H1 (cell line): ENCODE measurements at regions not wholly inside any gene's neighbourhood (a gene's known extent, or its start where the extent isn't known, plus 50 kb on each side); places are given as distances from the start of the nearest gene placed in this dataset.

Experiments used
- CTCF ChIA-PET: fragments of 300-600 bp; sonication (Branson Sonifier 250); formaldehyde crosslinking; loops from one replicate; lab custom pipeline; 2021; ENCODE audit not compliant: partially characterized antibody; lab: Charles Lee
- POLR2A ChIA-PET: fragments of 300-600 bp; sonication (Branson Sonifier 250); formaldehyde crosslinking; loops from one replicate; lab custom pipeline; 2021; ENCODE audit warnings: inconsistent platforms; ENCODE audit not compliant: partially characterized antibody; lab: Charles Lee
- DNase-seq, 2 experiments: peaks; one replicate each; pipeline versions ENCODE4 v3.0.0 to v3.0.0-alpha.2; 2010 to 2022; ENCODE audit warnings: low spot score in 2 of 2, low read depth in 1 of 2, mixed read lengths in 1 of 2
- FAIRE-seq: peaks from 2 replicates; lab custom pipeline; 2011; peaks lifted over from hg19 to GRCh38; lab: Jason Lieb, UNC
- H2AFZ ChIP-seq: 2 replicates; pipeline ENCODE4 v1.8.1; 2012; ENCODE audit warnings: low read length, inconsistent platforms
- H2AK5ac ChIP-seq: 2 replicates; pipeline ENCODE4 v1.6.1; 2013; ENCODE audit warnings: low read depth, low read length
- H2BK120ac ChIP-seq: replicated peaks from 2 replicates; pipeline ENCODE3; 2013; ENCODE audit warnings: low read depth, low read length, inconsistent platforms
- H2BK12ac ChIP-seq: 2 replicates; pipeline ENCODE4 v1.6.1; 2013; ENCODE audit warnings: low read depth, low read length
- H2BK15ac ChIP-seq: 2 replicates; pipeline ENCODE4 v1.6.1; 2013; ENCODE audit warnings: low read length
- H2BK20ac ChIP-seq: 2 replicates; pipeline ENCODE4 v1.6.1; 2013; ENCODE audit warnings: low read length
- H2BK5ac ChIP-seq: 2 replicates; pipeline ENCODE4 v1.6.1; 2013; ENCODE audit warnings: low read depth, low read length
- H3K14ac ChIP-seq: 2 replicates; pipeline ENCODE4 v1.6.1; 2013; ENCODE audit warnings: inconsistent platforms; ENCODE audit not compliant: insufficient read length
- H3K18ac ChIP-seq: 2 replicates; pipeline ENCODE4 v1.6.1; 2013; ENCODE audit warnings: low read length; ENCODE audit errors: extremely low read depth
- H3K23ac ChIP-seq: 2 replicates; pipeline ENCODE4 v1.6.1; 2013; ENCODE audit warnings: inconsistent platforms; ENCODE audit not compliant: insufficient read length
- H3K23me2 ChIP-seq: 2 replicates; pipeline ENCODE4 v1.6.1; 2013; ENCODE audit warnings: low read depth, low read length
- H3K27ac ChIP-seq: 2 replicates; pipeline ENCODE4 v1.6.1; 2011; ENCODE audit warnings: low read depth, low read length, inconsistent platforms
- H3K27me3 ChIP-seq, 4 experiments: replicated peaks in 1 of 4; 1 replicate in 1 of 4; 2 replicates in 3 of 4; pipeline versions ENCODE4 v1.6.1 to v1.8.1; 2011 to 2013; ENCODE audit warnings: low read length in 3 of 4, mild to moderate bottlenecking in 3 of 4, inconsistent platforms in 2 of 4, mixed read lengths in 2 of 4, moderate library complexity in 1 of 4; ENCODE audit not compliant: control insufficient read depth in 3 of 4, insufficient read depth in 3 of 4; ENCODE audit errors: extremely low read depth in 1 of 4
- H3K36me3 ChIP-seq, 4 experiments: 2 replicates each; pipeline versions ENCODE4 v1.6.1 to v1.8.1; 2011 to 2013; ENCODE audit warnings: mild to moderate bottlenecking in 4 of 4, low read length in 3 of 4, moderate library complexity in 2 of 4, control low read depth in 1 of 4, inconsistent platforms in 1 of 4; ENCODE audit not compliant: insufficient read depth in 4 of 4, control insufficient read depth in 2 of 4
- H3K4ac ChIP-seq: replicated peaks from 2 replicates; pipeline ENCODE3; 2013; ENCODE audit warnings: low read length, low read depth, mixed read lengths, inconsistent platforms; ENCODE audit not compliant: insufficient read length
- H3K4me1 ChIP-seq, 4 experiments: replicated peaks in 1 of 4; 1 replicate in 1 of 4; 2 replicates in 3 of 4; pipeline versions ENCODE4 v1.6.1 to v1.8.1; 2011 to 2013; ENCODE audit warnings: low read length in 3 of 4, inconsistent platforms in 2 of 4, mixed read lengths in 1 of 4; ENCODE audit not compliant: insufficient read depth in 4 of 4, control insufficient read depth in 3 of 4
- H3K4me2 ChIP-seq, 2 experiments: 2 replicates each; pipeline versions ENCODE4 v1.6.1 to v1.8.1; 2011 to 2013; ENCODE audit warnings: low read depth in 2 of 2, low read length in 2 of 2, control low read depth in 1 of 2, inconsistent platforms in 1 of 2, mild to moderate bottlenecking in 1 of 2; ENCODE audit not compliant: insufficient read depth in 1 of 2
- H3K4me3 ChIP-seq, 4 experiments: fragments of 200-600, 300-600 bp in 1 of 4; sonication (generic), shearing (Covaris generic), sonication (Bioruptor Twin) in 1 of 4; 2 replicates each; pipeline versions ENCODE4 v1.5.1 to v1.8.1; 2011 to 2016; ENCODE audit warnings: low read length in 4 of 4, low read depth in 3 of 4, control low read depth in 2 of 4, inconsistent platforms in 2 of 4, mild to moderate bottlenecking in 2 of 4, mixed read lengths in 1 of 4, moderate library complexity in 1 of 4; ENCODE audit not compliant: insufficient read depth in 2 of 4; ENCODE audit errors: extremely low read depth in 1 of 4
- H3K56ac ChIP-seq: replicated peaks from 2 replicates; pipeline ENCODE3; 2013; ENCODE audit warnings: low read depth, mild to moderate bottlenecking, mixed read lengths, low read length, inconsistent platforms; ENCODE audit not compliant: insufficient read length
- H3K79me1 ChIP-seq: 2 replicates; pipeline ENCODE4 v1.6.1; 2013; ENCODE audit warnings: low read depth, low read length, control low read depth
- H3K79me2 ChIP-seq, 2 experiments: 2 replicates each; pipeline versions ENCODE4 v1.6.1 to v1.8.1; 2012 to 2013; ENCODE audit warnings: low read length in 2 of 2, mild to moderate bottlenecking in 2 of 2, inconsistent platforms in 1 of 2; ENCODE audit not compliant: insufficient read depth in 2 of 2, control insufficient read depth in 1 of 2
- H3K9ac ChIP-seq, 4 experiments: replicated peaks in 1 of 4; 1 replicate in 1 of 4; 2 replicates in 3 of 4; pipeline versions ENCODE4 v1.6.1 to v1.8.1; 2011 to 2013; ENCODE audit warnings: low read depth in 3 of 4, low read length in 3 of 4, control low read depth in 2 of 4, mild to moderate bottlenecking in 2 of 4, moderate library complexity in 2 of 4, inconsistent platforms in 1 of 4; ENCODE audit errors: extremely low read depth in 1 of 4
- H3K9me3 ChIP-seq, 2 experiments: 2 replicates each; pipeline versions ENCODE4 v1.6.1 to v1.8.1; 2012 to 2013; ENCODE audit warnings: mild to moderate bottlenecking in 2 of 2, moderate library complexity in 2 of 2, control low read depth in 1 of 2, inconsistent platforms in 1 of 2, low read depth in 1 of 2, low read length in 1 of 2, mixed read lengths in 1 of 2; ENCODE audit not compliant: insufficient read depth in 2 of 2
- H4K20me1 ChIP-seq, 2 experiments: replicated peaks in 1 of 2; 2 replicates each; pipeline versions ENCODE3 to v1.8.1; 2011 to 2013; ENCODE audit warnings: inconsistent platforms in 2 of 2, low read length in 2 of 2, mild to moderate bottlenecking in 1 of 2; ENCODE audit not compliant: insufficient read depth in 2 of 2, control insufficient read depth in 1 of 2
- H4K5ac ChIP-seq: 2 replicates; pipeline ENCODE4 v1.6.1; 2013; ENCODE audit warnings: low read length, low read depth, mixed read lengths, inconsistent platforms; ENCODE audit not compliant: insufficient read length
- H4K8ac ChIP-seq: 2 replicates; pipeline ENCODE4 v1.8.0; 2013; ENCODE audit warnings: mild to moderate bottlenecking, moderate library complexity, low read length, inconsistent platforms; ENCODE audit not compliant: insufficient read depth; ENCODE audit errors: extremely low read depth
- H4K91ac ChIP-seq: replicated peaks from 2 replicates; pipeline ENCODE3; 2013; ENCODE audit warnings: low read length, mixed read lengths, inconsistent platforms; ENCODE audit not compliant: insufficient read length
- EP300 ChIP-seq, 2 experiments: IDR thresholded peaks; 1 replicate in 1 of 2; 2 replicates in 1 of 2; pipeline ENCODE4 v1.6.1; 2011 to 2012; ENCODE audit warnings: low read depth in 2 of 2, low read length in 2 of 2, mild to moderate bottlenecking in 2 of 2, borderline replicate concordance in 1 of 2, inconsistent platforms in 1 of 2, moderate library complexity in 1 of 2
- FOSL1 ChIP-seq: IDR thresholded peaks from 2 replicates; pipeline ENCODE4 v1.6.1; 2011; ENCODE audit warnings: mild to moderate bottlenecking, low read depth, low read length, moderate library complexity; ENCODE audit not compliant: insufficient read depth
- WGBS, 2 experiments: shearing (Covaris generic) in 1 of 2; methylation state at CpG; one replicate each; pipeline versions ENCODE4 v1.1.6 to v1.1.7; 2013 to 2015; ENCODE audit warnings: low lambda C conversion rate in 2 of 2, mixed read lengths in 2 of 2, inconsistent platforms in 1 of 2, low coverage in 1 of 2, missing lambda C conversion rate in 1 of 2; ENCODE audit not compliant: insufficient replicate concordance in 2 of 2, insufficient coverage in 1 of 2, insufficient read length in 1 of 2; ENCODE audit errors: extremely low coverage in 1 of 2, missing lambda C conversion rate in 1 of 2; 5-methylcytosine and 5-hydroxymethylcytosine counted together

DNA sequence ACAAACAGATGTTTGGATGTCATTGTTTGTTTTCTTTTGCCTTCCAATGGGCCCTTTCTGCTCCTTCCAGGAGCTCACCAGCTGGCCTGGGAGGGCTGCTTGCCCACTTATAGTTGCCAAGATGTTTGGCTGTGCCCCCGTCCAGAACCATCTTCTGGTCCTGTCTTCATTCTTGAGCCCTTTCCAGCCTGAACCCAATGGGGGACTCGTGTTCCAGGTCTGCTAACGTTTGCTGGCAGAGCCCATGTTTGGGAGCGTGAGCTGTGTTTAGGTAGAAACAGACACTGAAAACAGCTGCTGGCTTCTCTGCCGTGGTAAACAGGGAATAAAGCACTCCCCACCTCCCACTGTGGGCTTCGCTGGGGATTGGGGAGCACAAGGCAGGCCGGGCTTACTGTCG lies 83.2 kb upstream of the SYT13 start:
- Histone ChIP-seq H3K4ac (no peak overlapping the region), H2AK5ac (no peak overlapping the region), H2BK5ac (no peak overlapping the region), H3K27ac (no peak overlapping the region), H3K4me1 (peaks cover 0 to 5% (median 4%) of the 10 kb centered on the region in 4 experiments), H3K4me3 (no peak overlapping the region), H3K79me1 (no peaks in the 10 kb centered on the region), H3K27me3 (peaks cover 0 to 3% (median 0%) of the 10 kb centered on the region in 4 experiments; a peak in 5 of 7 replicates), H3K56ac (no peak overlapping the region), H3K9ac (no peak overlapping the region), H4K5ac (no peak overlapping the region), H2BK12ac (no peak overlapping the region), H3K4me2 (no peak overlapping the region), H3K18ac (no peak overlapping the region), H2AFZ (peak overlapping the region; percentile 91; the same call in 1 of the 2 replicates), H3K14ac (no peak overlapping the region), H3K36me3 (no peaks in the 10 kb centered on the region), H3K23me2 (0 out of 2 replicates have a peak, but pooled peaks cover 4% of the 10 kb centered on the region), H2BK20ac (no peak overlapping the region), H4K91ac (no peak overlapping the region), H4K8ac (peak overlapping the region; percentile 17; the same call in 1 of the 2 replicates), H3K79me2 (no peaks in the 10 kb centered on the region), H2BK120ac (no peak overlapping the region), H3K9me3 (no peaks in the 10 kb centered on the region), H3K23ac (no peak overlapping the region), H4K20me1 (no peaks in the 10 kb centered on the region), H2BK15ac (no peak overlapping the region)
- ChIA-PET CTCF (interaction anchor here (0.7 to 4.6 kb wide), 8 partner anchors 10 to 403 kb away, joined by 3 to 29 read pairs (median 3); no protein-coding TSS in a partner anchor), POLR2A (no interaction called here)
- no peak for FAIRE-seq
- no peak for DNase-seq
- 68% methylated on average over 8 of the region's 8 CpGs; no CpG with 5 or more reads in 1 of the 2 experiments for WGBS, 2 experiments
- TF ChIP-seq FOSL1: no peak
- TF ChIP-seq EP300 (IDR thresholded peaks at IDR 0.05; ENCODE audit: borderline replicate concordance in 1 of 2, low read depth in 2 of 2, low read length in 2 of 2): no peak
